ENCODE measurements at regions not wholly inside any gene's neighbourhood (a gene's known extent, or its start where the extent isn't known, plus 50 kb on each side); places are given as distances from the start of the nearest gene placed in this dataset.

GRCh38 chr20:40279390-40279789, 409.6 kb downstream of the MAFB start:
- TF ChIP-seq CTCF (IDR thresholded peaks at IDR 0.05) (no peak), POLR2AphosphoS5 (IDR thresholded peaks at IDR 0.05) (no peak)

All from stomach (tissue), 4 donors.